ENCODE measurements at regions not wholly inside any gene's neighbourhood (a gene's known extent, or its start where the extent isn't known, plus 50 kb on each side); places are given as distances from the start of the nearest gene placed in this dataset.

- H3K4me1 Mint-ChIP-seq: no peaks in the 10 kb centered on the region
- H3K27me3 Mint-ChIP-seq (ENCODE audit: low read depth): 0 out of 2 replicates have a peak, but pooled peaks cover 1% of the 10 kb centered on the region
- no peaks in the 10 kb centered on the region for H3K23me2 ChIP-seq (ENCODE audit: insufficient read length, low read depth, low read length, poor library complexity, severe bottlenecking)
Observed at GRCh38 chr14:23719225-23719985, 83.2 kb downstream of the DHRS2 start.

More at GRCh38 chr14:23719225-23719985, 83.2 kb downstream of the DHRS2 start:
- H2BK120ac ChIP-seq (ENCODE audit: low read depth, low read length, poor library complexity, severe bottlenecking): no peak overlapping the region
- peaks cover 0 to 6% (median 0%) of the 10 kb centered on the region in 3 experiments; a peak in 2 of 7 replicates for H3K36me3 Mint-ChIP-seq (ENCODE audit: insufficient read depth in 1 of 3, low read depth in 3 of 3)
- H3T11ph ChIP-seq (ENCODE audit: low read length): no peak overlapping the region
- no peak overlapping the region for H3K4me2 ChIP-seq (ENCODE audit: insufficient read depth, insufficient read length, low read length)
- H4K8ac ChIP-seq (replicated peaks; ENCODE audit: insufficient read length, low read depth, low read length): no peak overlapping the region
- no peak overlapping the region for H3K27ac ChIP-seq (ENCODE audit: insufficient read length, low read depth, low read length)
- no peaks in the 10 kb centered on the region for H3K27me3 ChIP-seq (ENCODE audit: insufficient read depth, low read length)
- H3K56ac ChIP-seq (ENCODE audit: insufficient read length, low read depth, low read length): no peak overlapping the region
- H3K9ac ChIP-seq (ENCODE audit: extremely low read depth, insufficient read length, low read length): no peak overlapping the region
- H2BK12ac ChIP-seq (ENCODE audit: insufficient read length, low read depth, low read length): no peak overlapping the region
- no peaks in the 10 kb centered on the region for H3K9me3 ChIP-seq (ENCODE audit: control insufficient read depth, low read depth, low read length)
- no peak overlapping the region for H4K5ac ChIP-seq (ENCODE audit: insufficient read length, low read depth, low read length)
- no peak overlapping the region for H3K23ac ChIP-seq (ENCODE audit: insufficient read length, low read depth, low read length)
- peaks cover 5 to 57% of the 10 kb centered on the region in 2 experiments; a peak in 3 of 5 replicates for H3K9me3 Mint-ChIP-seq
- H2BK15ac ChIP-seq (ENCODE audit: low read depth, low read length): no peak overlapping the region
- H3K18ac ChIP-seq (ENCODE audit: insufficient read length, low read depth, low read length): no peak overlapping the region
- no peak for DNase-seq
- H2AFZ ChIP-seq (ENCODE audit: low read length): no peak overlapping the region
- no peak overlapping the region for H3K4ac ChIP-seq (ENCODE audit: low read depth, low read length)
- no peaks in the 10 kb centered on the region for H4K20me1 ChIP-seq (ENCODE audit: control insufficient read depth, insufficient read depth, insufficient read length)
- no peak overlapping the region for H2BK5ac ChIP-seq (ENCODE audit: insufficient read length, low read length)
- WGBS (ENCODE audit: extremely low coverage, insufficient read length, low lambda C conversion rate): no CpG with 5 or more reads among the region's 10 CpGs
- no peaks in the 10 kb centered on the region for H3K79me1 ChIP-seq (ENCODE audit: insufficient read depth, low read depth, low read length, poor library complexity, severe bottlenecking)
- no peak overlapping the region for H3K14ac ChIP-seq (ENCODE audit: insufficient read depth, low read length)
- no peaks in the 10 kb centered on the region for H3K79me2 ChIP-seq (ENCODE audit: insufficient read depth, low read length)
- no peak overlapping the region for H2BK20ac ChIP-seq (ENCODE audit: low read depth, low read length, poor library complexity, severe bottlenecking)
- TF ChIP-seq CTCF (conservative IDR thresholded peaks at IDR 0.05): no peak
- no peaks in the 10 kb centered on the region for H3K4me1 ChIP-seq (ENCODE audit: insufficient read depth, low read length)
- no peak overlapping the region for H4K91ac ChIP-seq (ENCODE audit: insufficient read length, low read depth, low read length)
- H2AK5ac ChIP-seq (ENCODE audit: insufficient read length, low read length): no peak overlapping the region
- no peak overlapping the region for H3K4me3 Mint-ChIP-seq
- H3K27ac Mint-ChIP-seq: no peak overlapping the region
